Pancreas (tissue), 10 donors: ENCODE measurements at regions not wholly inside any gene's neighbourhood (a gene's known extent, or its start where the extent isn't known, plus 50 kb on each side); places are given as distances from the start of the nearest gene placed in this dataset.

ENCODE experiments used
- ATAC-seq, 4 donors: fragments of 200-7000 bp; cut with Tn5 transposase; one replicate each; pipeline versions ENCODE4 v1.8.0 to v1.9.1; 2020; ENCODE audit warnings: mild to moderate bottlenecking in 4 of 4, moderate library complexity in 4 of 4
- DNase-seq, 6 donors: peaks; one replicate each; pipeline ENCODE4 v3.0.0-alpha.2; 2020
- FAIRE-seq: peaks from 2 replicates; lab custom pipeline; 2012; peaks lifted over from hg19 to GRCh38; lab: Jason Lieb, UNC
- H3K27ac ChIP-seq, 4 donors: fragments of 200-600 bp; sonication (generic); 1 replicate in 3 of 4; 2 replicates in 1 of 4; pipeline versions ENCODE4 v1.5.0 to v1.8.0; 2020
- H3K27me3 ChIP-seq, 4 donors: fragments of 200-600 bp; one replicate each; pipeline ENCODE4 v1.8.0; 2021
- H3K36me3 ChIP-seq, 3 donors: fragments of 200-600 bp; sonication (generic) in 1 of 3; one replicate each; pipeline versions ENCODE4 v1.5.0 to v1.8.0; 2020 to 2021
- H3K4me1 ChIP-seq, 3 donors: fragments of 200-600 bp; one replicate each; pipeline ENCODE4 v1.8.0; 2021
- H3K4me3 ChIP-seq, 4 donors: fragments of 200-600 bp; sonication (generic) in 2 of 4; one replicate each; pipeline versions ENCODE4 v1.5.0 to v1.8.0; 2020 to 2021
- H3K9me3 ChIP-seq, 4 donors: fragments of 200-600 bp; one replicate each; pipeline ENCODE4 v1.8.0; 2021
- WGBS, 2 donors: extraction: QIAGEN DNeasy Blood & Tissue Kit; methylation state at CpG; one replicate each; pipeline ENCODE4 v1.1.7; 2013; 5-methylcytosine and 5-hydroxymethylcytosine counted together
- intact Hi-C, 3 donors: fragments of 100-400 bp; cut with DNase I; formaldehyde crosslinking; loops; one replicate each; pipeline versions ENCODE4 v1.11.1 to v1.14.2; 2022
- TF ChIP-seq, protein P1 (sequence below), 4 donors: fragments of 200-600 bp; sonication (generic) in 3 of 4; IDR thresholded peaks; one replicate each; pipeline versions ENCODE4 v1.5.0 to v1.8.0; 2021; ENCODE audit warnings: antibody characterized with exemption in 4 of 4
- donor health status: healthy with polysubstance abuse.
- donor health status: DM: no; HTN: no; CAD: no; lungs with moderate emphysema.
- donor health status: DM: no; HTN: no; CAD: no.
- donor health status: control.
- donor health status: control.
- donor health status: Bipolar disorder and iron deficiency.
- donor health status: DM: yes; HTN: yes; CAD: no.
- donor health status: DM: no; HTN: no; CAD: no.
- donor health status: DM: no; HTN: no; CAD: no.
- donor health status: DM: yes; HTN: yes; CAD: no.

- FAIRE-seq: no peak
Measured at GRCh38 chr7:106377847-106378361, 93.1 kb upstream of the NAMPT start.

GRCh38 chr7:106376026-106376799 lies 91.4 kb upstream of the NAMPT start:
- 77 to 85% methylated on average over 3 of the region's 3 CpGs for WGBS, 2 donors
- H3K9me3 ChIP-seq: no peaks in the 10 kb centered on the region
- ATAC-seq (no peak), FAIRE-seq (no peak), DNase-seq (no peak)
- H3K27me3 ChIP-seq: no peaks in the 10 kb centered on the region
- H3K4me1 ChIP-seq: no peaks in the 10 kb centered on the region
- H3K4me3 ChIP-seq: no peak overlapping the region
- H3K27ac ChIP-seq: no peak overlapping the region
- TF ChIP-seq, protein P1, sequence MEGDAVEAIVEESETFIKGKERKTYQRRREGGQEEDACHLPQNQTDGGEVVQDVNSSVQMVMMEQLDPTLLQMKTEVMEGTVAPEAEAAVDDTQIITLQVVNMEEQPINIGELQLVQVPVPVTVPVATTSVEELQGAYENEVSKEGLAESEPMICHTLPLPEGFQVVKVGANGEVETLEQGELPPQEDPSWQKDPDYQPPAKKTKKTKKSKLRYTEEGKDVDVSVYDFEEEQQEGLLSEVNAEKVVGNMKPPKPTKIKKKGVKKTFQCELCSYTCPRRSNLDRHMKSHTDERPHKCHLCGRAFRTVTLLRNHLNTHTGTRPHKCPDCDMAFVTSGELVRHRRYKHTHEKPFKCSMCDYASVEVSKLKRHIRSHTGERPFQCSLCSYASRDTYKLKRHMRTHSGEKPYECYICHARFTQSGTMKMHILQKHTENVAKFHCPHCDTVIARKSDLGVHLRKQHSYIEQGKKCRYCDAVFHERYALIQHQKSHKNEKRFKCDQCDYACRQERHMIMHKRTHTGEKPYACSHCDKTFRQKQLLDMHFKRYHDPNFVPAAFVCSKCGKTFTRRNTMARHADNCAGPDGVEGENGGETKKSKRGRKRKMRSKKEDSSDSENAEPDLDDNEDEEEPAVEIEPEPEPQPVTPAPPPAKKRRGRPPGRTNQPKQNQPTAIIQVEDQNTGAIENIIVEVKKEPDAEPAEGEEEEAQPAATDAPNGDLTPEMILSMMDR (IDR thresholded peaks at IDR 0.05): no peak
- intact Hi-C loops: no loop called here
- no peaks in the 10 kb centered on the region for H3K36me3 ChIP-seq

More at GRCh38 chr7:106377847-106378361, 93.1 kb upstream of the NAMPT start:
- TF ChIP-seq, protein P1 (IDR thresholded peaks at IDR 0.05): no peak
- Histone ChIP-seq H3K36me3 (no peaks in the 10 kb centered on the region), H3K27me3 (no peaks in the 10 kb centered on the region), H3K9me3 (no peaks in the 10 kb centered on the region), H3K4me3 (no peak overlapping the region), H3K27ac (no peak overlapping the region), H3K4me1 (no peaks in the 10 kb centered on the region)
- WGBS, 2 donors: 82 to 91% methylated on average over 3 of the region's 3 CpGs
- DNase-seq: no peak
- no peak for ATAC-seq
- intact Hi-C loops: no loop called here

DNA sequence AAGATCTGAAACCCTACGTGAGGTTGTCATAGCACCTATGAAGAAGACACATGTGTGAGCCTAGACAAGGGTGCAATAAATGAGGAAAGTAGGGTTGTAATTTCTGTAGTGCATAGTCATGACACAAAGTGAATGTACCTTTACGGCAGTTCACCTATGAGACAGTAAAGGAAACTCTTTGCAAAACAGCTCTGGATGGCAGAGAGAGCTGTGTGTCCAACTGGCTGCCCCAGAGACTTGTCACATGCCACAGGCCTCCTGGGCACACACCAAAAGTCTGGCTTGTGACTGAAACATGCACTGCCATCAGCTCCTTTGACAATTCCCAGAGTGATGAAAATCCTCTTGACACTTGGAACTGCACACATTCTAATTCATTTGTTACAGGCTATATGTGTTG lies 90.7 kb upstream of the NAMPT start:
- 89 to 96% methylated on average over 2 of the region's 2 CpGs for WGBS, 2 donors
- intact Hi-C loops: no loop called here
- FAIRE-seq: no peak

DNA sequence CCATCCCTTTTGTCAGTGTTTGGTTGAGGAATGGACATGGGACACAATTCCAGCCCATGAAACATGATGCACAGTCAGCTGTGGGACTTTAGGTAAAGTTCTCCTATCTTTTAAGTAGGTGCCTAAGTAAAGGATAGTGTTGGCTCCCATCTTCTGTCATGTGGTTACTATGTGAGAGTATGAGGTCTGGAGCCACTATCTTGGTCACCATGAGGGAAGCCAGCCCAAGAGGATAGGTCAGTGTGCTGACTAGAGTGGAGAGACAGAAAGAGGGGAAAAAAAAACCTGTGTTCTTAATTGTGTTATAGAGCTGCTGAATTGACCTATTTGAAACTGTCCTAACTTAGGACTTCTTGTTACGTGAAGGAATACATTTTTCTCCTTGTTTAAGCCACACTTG lies 89.7 kb upstream of the NAMPT start:
- H3K36me3 ChIP-seq: no peaks in the 10 kb centered on the region
- H3K4me3 ChIP-seq: no peak overlapping the region
- no peaks in the 10 kb centered on the region for H3K4me1 ChIP-seq
- DNase-seq: no peak
- FAIRE-seq: no peak
- 88 to 89% methylated on average over 1 of the region's 1 CpG for WGBS, 2 donors
- TF ChIP-seq, protein P1 (IDR thresholded peaks at IDR 0.05): no peak
- ATAC-seq: no peak
- no peak overlapping the region for H3K27ac ChIP-seq
- no peaks in the 10 kb centered on the region for H3K9me3 ChIP-seq
- intact Hi-C loops: no loop called here
- no peaks in the 10 kb centered on the region for H3K27me3 ChIP-seq

More for the DNA sequence above, 90.7 kb upstream of the NAMPT start:
- TF ChIP-seq, protein P1 (IDR thresholded peaks at IDR 0.05): no peak
- Histone ChIP-seq H3K9me3 (no peaks in the 10 kb centered on the region), H3K36me3 (no peaks in the 10 kb centered on the region), H3K27me3 (no peaks in the 10 kb centered on the region), H3K4me1 (no peaks in the 10 kb centered on the region), H3K27ac (no peak overlapping the region), H3K4me3 (no peak overlapping the region)
- no peak for ATAC-seq
- DNase-seq: no peak
